Erythroblast (primary cell): ENCODE measurements at regions not wholly inside any gene's neighbourhood (a gene's known extent, or its start where the extent isn't known, plus 50 kb on each side); places are given as distances from the start of the nearest gene placed in this dataset.

ENCODE experiments used
- GATA1 ChIP-seq: IDR thresholded peaks from 2 replicates; pipeline ENCODE4 v1.6.1; 2011; ENCODE audit warnings: low read depth, mild to moderate bottlenecking, control low read depth, low read length, moderate library complexity
- POLR2A ChIP-seq: IDR thresholded peaks from 2 replicates; pipeline ENCODE4 v1.6.1; 2011; ENCODE audit warnings: mild to moderate bottlenecking, low read length

GRCh38 chr2:52445686-52446085 is 1321.9 kb upstream of the CHAC2 start:
- TF ChIP-seq POLR2A (no peak), GATA1 (no peak)
